Testis (tissue), 2 donors: ENCODE measurements at regions not wholly inside any gene's neighbourhood (a gene's known extent, or its start where the extent isn't known, plus 50 kb on each side); places are given as distances from the start of the nearest gene placed in this dataset.

ENCODE experiments used
- CTCF ChIP-seq, 3 experiments: fragments of 450-650 bp in 2 of 3; fragments of 200-600 bp in 1 of 3; sonication (generic) in 1 of 3; IDR thresholded peaks; one replicate each; pipeline ENCODE4 v1.5.1; 2016 to 2019; ENCODE audit warnings: antibody characterized with exemption in 3 of 3, mild to moderate bottlenecking in 2 of 3, moderate library complexity in 1 of 3
- POLR2A ChIP-seq: fragments of 450-650 bp; IDR thresholded peaks from one replicate; pipeline ENCODE4 v1.6.1; 2017; ENCODE audit warnings: antibody characterized with exemption, mild to moderate bottlenecking, moderate library complexity

GRCh38 chr20:11591965-11592364 lies 325.7 kb upstream of the BTBD3 start:
- TF ChIP-seq CTCF (IDR thresholded peaks at IDR 0.05) (no peak), POLR2A (no peak)
